DOHH2 (cell line): ENCODE measurements at regions not wholly inside any gene's neighbourhood (a gene's known extent, or its start where the extent isn't known, plus 50 kb on each side); places are given as distances from the start of the nearest gene placed in this dataset.

Source experiments
- CTCF ChIP-seq: fragments of 200-600 bp; sonication (generic); IDR thresholded peaks from one replicate; pipeline ENCODE4 v1.5.1; 2014; ENCODE audit warnings: antibody characterized with exemption, mild to moderate bottlenecking, low read depth, low read length; ENCODE audit not compliant: poor library complexity, severe bottlenecking
- EZH2phosphoT487 ChIP-seq: fragments of 200-600 bp; sonication (generic); IDR thresholded peaks from 2 replicates; pipeline ENCODE4 v1.6.1; 2017; ENCODE audit warnings: borderline replicate concordance, mild to moderate bottlenecking, antibody characterized with exemption, low read length, moderate library complexity, mixed read lengths

- TF ChIP-seq CTCF (no peak), EZH2phosphoT487 (no peak)
Observed at GRCh38 chrX:40968180-40968579, 117.1 kb upstream of the USP9X start.
